A549 (cell line): ENCODE measurements at regions not wholly inside any gene's neighbourhood (a gene's known extent, or its start where the extent isn't known, plus 50 kb on each side); places are given as distances from the start of the nearest gene placed in this dataset.

Experiments
- ATAC-seq, 2 experiments: fragments of 200-7000 bp in 1 of 2; fragments of >200 bp in 1 of 2; cut with Nextera tagmentation in 1 of 2; cut with Tn5 transposase in 1 of 2; 3 replicates each; pipeline versions ENCODE4 v1.8.0 to v1.9.1; 2018 to 2020; ENCODE audit warnings: mild to moderate bottlenecking in 1 of 2, moderate library complexity in 1 of 2
- CTCF ChIA-PET: fragments of 300-600 bp; sonication (Branson Sonifier 250); formaldehyde crosslinking; extraction: SDS; loops from one replicate; lab custom pipeline; 2021; ENCODE audit warnings: antibody characterized with exemption, inconsistent platforms; lab: Yijun Ruan, JAX
- POLR2A ChIA-PET: fragments of 350-600 bp; formaldehyde crosslinking; extraction: SDS; loops from one replicate; lab custom pipeline; 2021; ENCODE audit warnings: antibody characterized with exemption, inconsistent platforms; lab: Yijun Ruan, JAX
- DNase-seq, 2 experiments: peaks; one replicate each; pipeline versions ENCODE4 v3.0.0 to v3.0.0-alpha.2; 2011 to 2016; ENCODE audit warnings: low read depth in 1 of 2, low spot score in 1 of 2
- FAIRE-seq: peaks from 2 replicates; lab custom pipeline; 2011; peaks lifted over from hg19 to GRCh38; lab: Jason Lieb, UNC
- H3K27ac ChIP-seq, 2 experiments: fragments of >200 bp; sonication (Bioruptor Twin); formaldehyde crosslinking; 3 replicates each; pipeline ENCODE4 v1.5.1; 2016 to 2017
- H3K4me1 ChIP-seq: fragments of >200 bp; sonication (Bioruptor Twin); formaldehyde crosslinking; 3 replicates; pipeline ENCODE4 v1.6.1; 2016
- H3K4me2 ChIP-seq: fragments of >200 bp; sonication (Bioruptor Twin); formaldehyde crosslinking; 3 replicates; pipeline ENCODE4 v1.6.1; 2016
- H3K4me3 ChIP-seq: fragments of >200 bp; sonication (Bioruptor Twin); formaldehyde crosslinking; 3 replicates; pipeline ENCODE4 v1.5.1; 2016
- H3K9me3 ChIP-seq: fragments of >200 bp; sonication (Bioruptor Twin); formaldehyde crosslinking; 3 replicates; pipeline ENCODE4 v1.6.1; 2016
- ATOH8 ChIP-seq: fragments of 250-450 bp; sonication (Bioruptor Pico); IDR thresholded peaks from 2 replicates; pipeline ENCODE4 v1.5.0; 2020; ENCODE audit warnings: low read depth, mild to moderate bottlenecking, moderate library complexity
- CBX2 ChIP-seq: fragments of 200-600 bp; sonication (generic); IDR thresholded peaks from 2 replicates; pipeline ENCODE4 v1.6.1; 2016; ENCODE audit warnings: low read depth, mild to moderate bottlenecking, borderline replicate concordance
- EHMT2 ChIP-seq: fragments of 200-600 bp; sonication (generic); IDR thresholded peaks from 2 replicates; pipeline ENCODE4 v1.6.1; 2016; ENCODE audit warnings: antibody characterized with exemption, low read depth, mild to moderate bottlenecking, moderate library complexity
- ELK1 ChIP-seq: fragments of 150-350 bp; IDR thresholded peaks from 2 replicates; pipeline ENCODE4 v1.6.1; 2014; ENCODE audit warnings: low read depth, mild to moderate bottlenecking, low read length
- EP300 ChIP-seq, 2 experiments: fragments of >200 bp; sonication (Bioruptor Twin); formaldehyde crosslinking; IDR thresholded peaks; 2 replicates in 1 of 2; 3 replicates in 1 of 2; pipeline ENCODE4 v1.6.1; 2016 to 2017
- HDAC2 ChIP-seq: fragments of 200-600 bp; sonication (generic); IDR thresholded peaks from 2 replicates; pipeline ENCODE4 v1.6.1; 2016
- HMGXB4 ChIP-seq: fragments of 250-450 bp; sonication (Bioruptor Pico); IDR thresholded peaks from 2 replicates; pipeline ENCODE4 v1.5.0; 2021; ENCODE audit warnings: mild to moderate bottlenecking, moderate library complexity, borderline replicate concordance
- HOXB5 ChIP-seq: fragments of 250-450 bp; sonication (Bioruptor Pico); IDR thresholded peaks from 2 replicates; pipeline ENCODE4 v1.5.0; 2020; ENCODE audit warnings: mild to moderate bottlenecking, moderate library complexity
- JUNB ChIP-seq: fragments of >200 bp; sonication (Bioruptor Twin); formaldehyde crosslinking; IDR thresholded peaks from 2 replicates; pipeline ENCODE4 v1.6.1; 2016
- MAX ChIP-seq: IDR thresholded peaks from 2 replicates; pipeline ENCODE4 v1.6.1; 2012
- MYC ChIP-seq: IDR thresholded peaks from 2 replicates; pipeline ENCODE4 v1.6.1; 2012; ENCODE audit warnings: mild to moderate bottlenecking, inconsistent platforms, low read length, improper control_type of control experiment, borderline replicate concordance
- NPAS2 ChIP-seq: fragments of 250-450 bp; sonication (Bioruptor Pico); IDR thresholded peaks from 2 replicates; pipeline ENCODE4 v1.8.0; 2022; ENCODE audit warnings: mild to moderate bottlenecking, moderate library complexity, borderline replicate concordance
- NR3C1 ChIP-seq: fragments of >200 bp; sonication (Bioruptor Twin); formaldehyde crosslinking; IDR thresholded peaks from 3 replicates; pipeline ENCODE4 v1.6.1; 2017
- PBX3 ChIP-seq: IDR thresholded peaks from 2 replicates; pipeline ENCODE4 v1.6.1; 2012
- POLR2AphosphoS2 ChIP-seq: conservative IDR thresholded peaks from 2 replicates; pipeline ENCODE4 v1.6.1; 2012; ENCODE audit warnings: low read length, improper control_type of control experiment, inconsistent platforms
- REST ChIP-seq: fragments of 200-600 bp; sonication (generic); IDR thresholded peaks from 2 replicates; pipeline ENCODE4 v1.6.1; 2016; ENCODE audit warnings: antibody characterized with exemption, mild to moderate bottlenecking, moderate library complexity
- RFX5 ChIP-seq: fragments of 450-650 bp; IDR thresholded peaks from 2 replicates; pipeline ENCODE4 v1.7.1; 2014; ENCODE audit warnings: antibody characterized with exemption, mild to moderate bottlenecking, moderate library complexity
- RNF2 ChIP-seq: fragments of 200-600 bp; sonication (generic); IDR thresholded peaks from 2 replicates; pipeline ENCODE4 v1.6.1; 2016; ENCODE audit warnings: low read depth, mild to moderate bottlenecking, antibody characterized with exemption, moderate library complexity, borderline replicate concordance
- SMC3 ChIP-seq: fragments of >200 bp; sonication (Bioruptor Twin); formaldehyde crosslinking; IDR thresholded peaks from 3 replicates; pipeline ENCODE4 v1.6.1; 2018; ENCODE audit warnings: inconsistent platforms
- SREBF2 ChIP-seq: fragments of 450-650 bp; IDR thresholded peaks from 2 replicates; pipeline ENCODE4 v1.6.1; 2014; ENCODE audit warnings: mild to moderate bottlenecking, moderate library complexity
- TFCP2L1 ChIP-seq: fragments of 250-450 bp; sonication (Bioruptor Pico); IDR thresholded peaks from 2 replicates; pipeline ENCODE4 v1.5.0; 2021; ENCODE audit warnings: mild to moderate bottlenecking
- USF2 ChIP-seq: fragments of 450-650 bp; IDR thresholded peaks from 2 replicates; pipeline ENCODE4 v1.6.1; 2014; ENCODE audit warnings: antibody characterized with exemption
- ZC3H11A ChIP-seq: fragments of 450-650 bp; IDR thresholded peaks from 2 replicates; pipeline ENCODE4 v1.6.1; 2014; ENCODE audit warnings: antibody characterized with exemption, mild to moderate bottlenecking
- WGBS: methylation state at CpG from one replicate; pipeline ENCODE4 v1.1.6; 2017; ENCODE audit errors: missing lambda C conversion rate; 5-methylcytosine and 5-hydroxymethylcytosine counted together

- ChIA-PET CTCF (no interaction called here), POLR2A (no interaction called here)
- H3K27ac ChIP-seq: no peak overlapping the region
- DNase-seq: no peak
- no peak for TF ChIP-seq ATOH8 (CRISPR knock-in tag)
- no peak for TF ChIP-seq NPAS2 (CRISPR knock-in tag)
- no peak for TF ChIP-seq PBX3
- TF ChIP-seq USF2: no peak
- TF ChIP-seq REST: no peak
- TF ChIP-seq MYC: no peak
- no peak for TF ChIP-seq HMGXB4 (CRISPR knock-in tag)
- no peak for TF ChIP-seq CBX2
- TF ChIP-seq EP300 (IDR thresholded peaks at IDR 0.05): no peak
- no peak for TF ChIP-seq JUNB
- TF ChIP-seq ZC3H11A: no peak
- no peak for TF ChIP-seq SMC3
- TF ChIP-seq HOXB5 (CRISPR knock-in tag): no peak
- no peak overlapping the region for H3K4me3 ChIP-seq
- WGBS: 8% methylated on average over 1 of the region's 1 CpG
- ATAC-seq: no peak
- no peaks in the 10 kb centered on the region for H3K9me3 ChIP-seq
- no peak overlapping the region for H3K4me2 ChIP-seq
- no peaks in the 10 kb centered on the region for H3K4me1 ChIP-seq
- no peak for FAIRE-seq
Observed at GRCh38 chr2:14828223-14828622, 195.7 kb downstream of the LRATD1 start.

GRCh38 chr2:14828968-14829367 is 196.5 kb downstream of the LRATD1 start:
- Histone ChIP-seq H3K4me1 (no peaks in the 10 kb centered on the region), H3K27ac (no peak overlapping the region), H3K4me2 (no peak overlapping the region), H3K4me3 (no peak overlapping the region), H3K9me3 (no peaks in the 10 kb centered on the region)
- CTCF ChIA-PET: no interaction called here
- ATAC-seq (no peak), FAIRE-seq (no peak), DNase-seq (no peak)
- WGBS: 6% methylated on average over 3 of the region's 3 CpGs
- TF ChIP-seq POLR2AphosphoS2 (no peak), RFX5 (no peak), TFCP2L1 (CRISPR knock-in tag) (no peak), HDAC2 (no peak), SREBF2 (no peak), RNF2 (no peak), MAX (no peak), EHMT2 (no peak), ELK1 (no peak), NR3C1 (no peak)
- POLR2A ChIA-PET: no interaction called here
